ENCODE measurements at regions not wholly inside any gene's neighbourhood (a gene's known extent, or its start where the extent isn't known, plus 50 kb on each side); places are given as distances from the start of the nearest gene placed in this dataset.

GRCh38 chr2:136185981-136186776, 68.2 kb upstream of the CXCR4 start:
- Mint-ChIP-seq H3K36me3 (no peaks in the 10 kb centered on the region), H3K9me3 (peaks cover 5% of the 10 kb centered on the region), H3K4me3 (no peak overlapping the region), H3K27me3 (ENCODE audit: low read depth) (peaks cover 3% of the 10 kb centered on the region), H3K27ac (no peak overlapping the region), H3K4me1 (no peaks in the 10 kb centered on the region)
- TF ChIP-seq CTCF (IDR thresholded peaks at IDR 0.05; ENCODE audit: unreplicated experiment): no peak
- DNase-seq (ENCODE audit: low spot score in 2 of 2, unreplicated experiment in 2 of 2): no peak

GRCh38 chr2:136183097-136183496, 65.1 kb upstream of the CXCR4 start:
- Mint-ChIP-seq H3K27ac (no peak overlapping the region), H3K9me3 (peaks cover 5% of the 10 kb centered on the region), H3K4me3 (no peak overlapping the region), H3K4me1 (no peaks in the 10 kb centered on the region), H3K27me3 (ENCODE audit: low read depth) (peaks cover 5% of the 10 kb centered on the region), H3K36me3 (no peaks in the 10 kb centered on the region)
- no peak for DNase-seq (ENCODE audit: low spot score in 2 of 2, unreplicated experiment in 2 of 2)
- TF ChIP-seq CTCF (IDR thresholded peaks at IDR 0.05; ENCODE audit: unreplicated experiment): no peak

GRCh38 chr2:136182315-136182714, 64.4 kb upstream of the CXCR4 start:
- Mint-ChIP-seq H3K9me3 (peaks cover 5% of the 10 kb centered on the region), H3K4me1 (no peaks in the 10 kb centered on the region), H3K27me3 (ENCODE audit: low read depth) (peaks cover 5% of the 10 kb centered on the region), H3K36me3 (no peaks in the 10 kb centered on the region), H3K4me3 (no peak overlapping the region), H3K27ac (no peak overlapping the region)
- DNase-seq (ENCODE audit: low spot score in 2 of 2, unreplicated experiment in 2 of 2): no peak
- no peak for TF ChIP-seq CTCF (IDR thresholded peaks at IDR 0.05; ENCODE audit: unreplicated experiment)

GRCh38 chr2:136179602-136179975, 61.6 kb upstream of the CXCR4 start:
- no peaks in the 10 kb centered on the region for H3K4me1 Mint-ChIP-seq
- no peak for DNase-seq (ENCODE audit: low spot score in 2 of 2, unreplicated experiment in 2 of 2)
- no peaks in the 10 kb centered on the region for H3K36me3 Mint-ChIP-seq
- H3K9me3 Mint-ChIP-seq: peaks cover 2% of the 10 kb centered on the region
- H3K4me3 Mint-ChIP-seq: no peak overlapping the region
- peaks cover 5% of the 10 kb centered on the region for H3K27me3 Mint-ChIP-seq (ENCODE audit: low read depth)
- H3K27ac Mint-ChIP-seq: no peak overlapping the region
- no peak for TF ChIP-seq CTCF (IDR thresholded peaks at IDR 0.05; ENCODE audit: unreplicated experiment)

- H3K27ac Mint-ChIP-seq: no peak overlapping the region
- no peaks in the 10 kb centered on the region for H3K4me1 Mint-ChIP-seq
- no peak overlapping the region for H3K4me3 Mint-ChIP-seq
- H3K36me3 Mint-ChIP-seq: no peaks in the 10 kb centered on the region
- H3K9me3 Mint-ChIP-seq: no peaks in the 10 kb centered on the region
- DNase-seq (ENCODE audit: low spot score in 2 of 2, unreplicated experiment in 2 of 2): no peak
- peaks cover 5% of the 10 kb centered on the region for H3K27me3 Mint-ChIP-seq (ENCODE audit: low read depth)
- no peak for TF ChIP-seq CTCF (IDR thresholded peaks at IDR 0.05; ENCODE audit: unreplicated experiment)
These were observed 61.1 kb upstream of the CXCR4 start for GRCh38 chr2:136178941-136179601.

All from mesothelial cell of epicardium (in vitro differentiated cells).